ENCODE measurements at regions not wholly inside any gene's neighbourhood (a gene's known extent, or its start where the extent isn't known, plus 50 kb on each side); places are given as distances from the start of the nearest gene placed in this dataset.
"Not testable (repeated sequence)": the region's sequence is repeated elsewhere in the genome, so short reads cannot be mapped to it uniquely, and the experiment has no call there.

DNA sequence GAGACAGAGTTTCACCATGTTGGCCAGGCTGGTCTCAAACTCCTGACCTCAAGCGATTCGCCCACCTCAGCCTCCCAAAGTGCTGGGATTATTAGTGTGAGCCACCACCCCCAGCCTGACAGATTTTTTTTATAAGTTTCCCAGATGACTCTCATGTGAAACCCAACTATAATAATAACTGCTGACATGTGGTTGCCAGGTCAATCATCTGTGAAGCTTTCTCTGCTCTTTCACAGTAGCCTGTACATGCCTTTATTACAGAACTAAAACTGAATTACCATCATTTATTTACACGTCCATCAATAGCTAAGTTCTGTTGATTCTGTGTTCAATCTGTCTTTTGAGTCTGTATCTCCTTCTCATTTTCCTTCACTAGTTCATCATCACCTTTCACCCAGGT is 218.5 kb downstream of the RPS29 start:
- no peak for DNase-seq (ENCODE audit: low spot score)

- no peak for DNase-seq (ENCODE audit: low spot score)
Measured at GRCh38 chr14:49366416-49366815, 219.8 kb downstream of the RPS29 start.

DNA sequence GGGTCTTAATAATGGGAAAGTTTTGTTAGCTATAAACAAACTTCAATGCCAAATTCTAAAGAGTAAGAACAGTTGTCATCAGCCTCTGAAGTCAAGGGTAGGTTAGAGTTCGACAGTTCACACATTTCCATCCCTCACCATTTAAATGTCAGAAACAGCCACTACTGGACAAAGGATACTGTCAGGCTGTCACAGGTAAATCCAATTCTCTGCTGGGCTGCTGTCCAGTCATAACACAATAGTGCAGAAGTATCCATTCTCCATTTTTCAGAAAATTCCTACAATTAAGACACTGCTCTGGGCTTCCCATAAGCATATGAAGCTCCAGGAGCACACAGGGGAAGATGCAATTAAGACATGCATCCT is 221.4 kb downstream of the RPS29 start:
- no peak for DNase-seq (ENCODE audit: low spot score)

DNA sequence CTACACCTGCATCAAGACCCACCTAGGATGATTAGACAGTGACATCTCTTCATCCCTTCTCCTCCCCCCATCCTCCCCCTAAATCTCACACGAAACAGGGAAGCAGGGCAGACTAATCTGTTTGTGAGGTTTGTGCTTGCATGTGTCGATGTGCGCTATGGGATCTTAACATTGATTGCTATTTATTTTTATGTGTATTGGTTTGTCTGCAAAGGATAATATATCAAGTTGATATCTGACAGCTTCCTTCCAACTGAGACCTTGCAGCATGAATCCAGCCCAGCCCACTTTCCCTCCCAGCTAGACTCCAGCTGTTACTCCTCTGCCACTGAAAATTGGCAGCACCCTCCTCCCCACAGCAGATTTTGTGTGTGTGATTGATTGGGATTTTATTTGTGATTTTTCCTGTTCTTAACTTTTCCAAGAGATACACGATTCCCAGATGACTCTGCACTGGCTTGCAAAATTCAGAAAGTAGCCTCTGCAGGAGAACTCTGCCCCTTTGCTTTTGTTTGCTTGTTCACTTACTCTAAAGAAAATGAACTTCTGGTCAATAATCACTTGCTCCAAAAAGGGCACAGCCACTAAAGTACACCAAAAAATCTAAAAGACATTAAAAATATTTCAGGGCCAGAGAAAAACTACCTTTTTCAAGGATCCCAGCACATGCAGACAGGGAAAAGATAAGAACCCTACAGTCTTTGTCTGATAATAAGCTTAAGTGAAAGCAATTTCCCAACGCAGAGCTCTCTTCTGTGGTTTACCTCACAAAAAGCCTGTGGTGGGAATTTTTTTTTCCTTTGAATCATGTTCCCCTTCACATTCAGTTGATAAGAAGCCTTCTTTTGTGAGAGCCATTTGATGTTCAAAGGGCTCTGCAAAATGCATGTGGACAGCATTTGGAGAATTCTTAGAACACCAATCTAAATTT is 222.1 kb downstream of the RPS29 start:
- DNase-seq (ENCODE audit: low spot score) = no peak

DNA sequence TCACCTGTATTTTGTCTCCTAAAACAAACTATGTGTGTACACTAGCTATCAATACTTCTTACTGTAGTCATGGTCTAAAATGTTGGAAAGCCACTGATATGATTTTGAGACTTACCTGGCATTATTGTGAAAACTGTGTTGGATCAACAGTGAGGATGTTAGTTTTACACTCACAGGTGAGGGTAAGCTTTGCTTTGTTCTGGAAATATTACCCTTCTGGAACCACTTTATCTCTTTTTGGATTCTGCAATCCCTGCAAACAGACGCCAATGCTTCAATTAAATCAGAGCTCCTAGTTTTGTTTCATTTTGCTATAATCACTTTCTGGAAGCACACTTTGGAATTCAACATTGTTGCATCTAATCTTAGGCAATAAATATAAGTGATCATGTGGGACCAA is 223.3 kb downstream of the RPS29 start:
- no peak for DNase-seq (ENCODE audit: low spot score)

- DNase-seq (ENCODE audit: low spot score) = no peak
Measured at GRCh38 chr14:49339130-49339529, 247.1 kb downstream of the RPS29 start.

GRCh38 chr14:49319810-49320209 is 266.4 kb downstream of the RPS29 start:
- no peak for DNase-seq (ENCODE audit: low spot score)

DNA sequence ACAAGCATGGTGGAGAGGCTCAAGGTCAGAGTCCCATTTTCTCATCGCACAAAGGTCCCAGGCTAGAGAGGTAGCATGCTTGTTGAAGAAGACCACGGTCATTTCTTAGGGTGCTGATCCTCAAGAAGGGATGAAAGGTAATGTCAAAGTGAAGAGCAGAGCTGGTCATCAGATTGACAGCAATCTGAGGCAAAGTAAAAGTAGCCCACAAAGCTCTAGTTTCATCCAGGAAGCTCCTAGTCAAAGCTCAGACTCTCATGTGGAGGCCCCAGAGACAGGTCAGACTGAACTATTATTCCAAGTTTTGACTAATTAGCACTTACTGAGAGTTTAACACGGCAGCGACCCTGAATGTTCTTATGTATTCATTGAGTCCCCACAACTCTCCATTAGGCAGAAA is 270.6 kb downstream of the RPS29 start:
- no peak for DNase-seq (ENCODE audit: low spot score)

- DNase-seq (ENCODE audit: low spot score) = no peak
Measured at GRCh38 chr14:49314737-49315136, 271.4 kb downstream of the RPS29 start.

DNA sequence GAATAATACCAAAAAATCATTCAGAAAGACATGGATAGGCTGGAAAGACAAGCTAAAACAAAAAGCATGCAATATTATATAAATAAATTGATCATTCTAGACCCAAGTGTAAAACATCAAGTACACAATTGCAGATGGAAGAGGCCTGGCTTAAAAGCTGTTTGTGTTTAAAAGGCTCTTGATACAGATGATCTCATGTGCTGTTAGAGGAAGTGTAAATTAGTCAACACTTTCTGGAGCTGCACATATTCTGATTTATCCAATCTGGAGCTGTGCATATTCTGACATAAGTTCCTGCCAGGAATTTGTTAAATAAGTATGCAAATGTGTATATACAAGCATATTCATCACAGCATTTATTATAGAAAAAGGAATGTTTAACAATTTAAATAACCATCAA is 273.1 kb downstream of the RPS29 start:
- no peak for DNase-seq (ENCODE audit: low spot score)

- DNase-seq (ENCODE audit: low spot score) = no peak
Measured at GRCh38 chr14:49310298-49310697, 275.9 kb downstream of the RPS29 start.

DNA sequence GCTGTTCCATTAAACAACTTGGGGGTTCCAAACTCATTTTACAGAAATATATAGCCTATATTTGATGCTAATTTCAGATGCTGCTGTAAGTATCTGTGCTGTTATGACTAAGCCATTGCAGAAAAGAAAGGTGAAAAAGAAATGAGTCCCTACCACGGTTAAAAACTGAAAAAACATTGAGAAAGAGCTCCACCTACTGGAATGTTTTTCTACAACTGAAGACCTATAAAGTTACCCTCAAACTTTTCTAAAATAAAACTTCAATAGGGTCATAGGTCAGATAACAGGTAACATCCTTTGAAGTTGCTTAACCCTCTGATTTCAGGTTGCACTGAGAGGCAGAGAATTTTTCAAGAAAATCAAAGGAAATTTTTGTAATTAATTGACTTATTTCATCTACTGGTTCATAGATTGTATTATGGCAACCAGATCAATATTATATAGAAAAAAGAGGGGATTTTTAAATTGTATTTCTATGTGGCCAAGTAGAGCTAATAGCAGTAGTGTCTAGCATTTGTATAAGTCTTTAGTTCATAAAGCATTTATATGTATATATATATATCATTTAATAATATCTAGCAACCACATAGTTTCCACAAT is 279.9 kb downstream of the RPS29 start:
- no peak for DNase-seq (ENCODE audit: low spot score)

GRCh38 chr14:49303946-49304516 is 282.1 kb downstream of the RPS29 start:
- peak; percentile 41 for DNase-seq (ENCODE audit: low spot score)

GRCh38 chr14:49297102-49297501 is 289.1 kb downstream of the RPS29 start:
- DNase-seq (ENCODE audit: low spot score) = no peak

DNA sequence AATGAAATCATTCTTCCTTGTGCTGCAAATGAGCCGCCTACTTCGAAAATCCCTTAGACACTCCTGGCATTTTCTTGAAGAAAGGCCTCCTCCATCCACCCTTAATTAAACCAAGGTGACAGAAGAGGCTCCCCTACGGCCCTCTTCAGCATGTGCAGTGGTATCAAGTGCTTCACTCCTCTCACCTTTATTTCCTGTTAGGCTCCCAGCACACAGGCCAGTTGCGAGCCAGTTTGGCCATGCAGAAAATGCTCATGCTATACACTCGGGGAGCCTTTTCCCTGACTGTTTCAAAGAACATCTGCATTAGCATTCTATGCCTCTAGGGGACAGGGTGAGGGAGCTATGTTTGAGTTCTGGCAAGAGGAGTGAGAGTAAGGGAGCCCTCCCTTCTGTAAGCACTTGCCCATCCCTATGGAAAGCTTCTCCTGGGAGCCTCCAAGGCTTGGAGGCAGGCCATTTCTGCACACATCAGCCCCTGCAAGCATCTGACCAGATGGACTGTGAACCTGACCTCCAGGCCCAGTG is 291.5 kb downstream of the RPS29 start:
- DNase-seq (ENCODE audit: low spot score) = no peak

- DNase-seq (ENCODE audit: low spot score) = no peak
Measured at GRCh38 chr14:49287004-49287403, 299.2 kb downstream of the RPS29 start.

GRCh38 chr14:49286257-49286983 is 299.8 kb downstream of the RPS29 start:
- DNase-seq (ENCODE audit: low spot score) = no peak

DNA sequence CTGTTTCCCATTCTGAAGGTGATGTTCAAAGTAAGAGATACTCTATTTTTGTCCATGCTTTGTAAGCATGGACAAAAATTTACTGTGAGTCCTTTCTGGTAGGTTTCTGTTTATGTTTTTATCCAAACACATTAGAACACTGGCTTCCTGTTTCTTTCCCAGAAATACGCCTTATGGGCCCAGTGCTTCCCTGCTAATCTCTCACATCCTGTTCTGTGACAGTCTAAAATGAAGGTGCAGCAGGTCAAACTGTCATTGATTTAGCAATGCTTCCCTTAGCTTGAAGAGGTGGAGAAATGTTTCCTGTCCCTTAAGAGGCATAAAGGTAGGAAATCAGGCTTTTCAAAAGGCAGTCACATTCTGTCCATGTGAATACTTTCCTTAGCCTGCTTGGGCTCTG is 305.6 kb downstream of the RPS29 start:
- no peak for DNase-seq (ENCODE audit: low spot score)

GRCh38 chr14:49250517-49250916 is 335.7 kb downstream of the RPS29 start:
- DNase-seq (ENCODE audit: low spot score) = no peak

- no peak for DNase-seq (ENCODE audit: low spot score)
Measured at GRCh38 chr14:49250109-49250508, 336.1 kb downstream of the RPS29 start.

DNA sequence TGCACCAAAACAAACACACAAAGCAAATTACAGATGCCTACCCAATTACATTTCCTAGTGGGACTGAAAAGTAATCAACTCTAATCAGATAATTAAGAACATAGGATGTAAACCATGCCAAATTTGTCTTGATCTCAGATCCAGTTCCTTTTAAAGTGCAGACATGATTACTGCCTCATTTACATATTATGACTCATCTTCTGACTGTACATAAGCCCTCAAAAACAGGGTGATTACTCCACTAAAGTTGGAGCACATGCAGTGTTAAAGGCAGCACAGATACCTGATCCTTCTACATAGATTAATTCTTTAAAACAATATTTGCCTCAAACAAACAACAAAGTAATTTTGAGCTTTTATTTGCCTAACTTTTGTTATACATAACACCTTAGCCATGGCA is 337.2 kb downstream of the RPS29 start:
- DNase-seq (ENCODE audit: low spot score) = no peak

DNA sequence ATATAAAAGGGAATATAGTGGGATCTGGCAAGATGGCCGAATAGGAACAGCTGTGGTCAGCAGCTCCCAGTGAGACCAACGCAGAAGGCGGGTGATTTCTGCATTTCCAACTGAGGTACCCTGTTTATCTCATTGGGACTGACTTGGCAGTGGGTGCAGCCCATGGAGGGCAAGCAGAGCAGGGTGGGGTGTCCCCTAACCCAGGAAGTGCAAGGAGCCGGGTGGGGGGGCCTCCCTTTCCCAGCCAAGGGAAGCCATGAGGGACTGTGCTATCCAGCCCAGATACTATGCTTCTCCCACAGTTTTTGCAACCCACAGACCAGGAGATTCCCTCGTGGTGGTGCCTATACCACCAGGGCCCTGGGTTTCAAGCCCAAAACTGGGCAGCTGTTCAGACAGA is 342.4 kb downstream of the RPS29 start:
- DNase-seq (ENCODE audit: low spot score) = not testable (repeated sequence)

All from mucosa of gallbladder (tissue), 1 donor.